ENCODE measurements at regions not wholly inside any gene's neighbourhood (a gene's known extent, or its start where the extent isn't known, plus 50 kb on each side); places are given as distances from the start of the nearest gene placed in this dataset.

DNA sequence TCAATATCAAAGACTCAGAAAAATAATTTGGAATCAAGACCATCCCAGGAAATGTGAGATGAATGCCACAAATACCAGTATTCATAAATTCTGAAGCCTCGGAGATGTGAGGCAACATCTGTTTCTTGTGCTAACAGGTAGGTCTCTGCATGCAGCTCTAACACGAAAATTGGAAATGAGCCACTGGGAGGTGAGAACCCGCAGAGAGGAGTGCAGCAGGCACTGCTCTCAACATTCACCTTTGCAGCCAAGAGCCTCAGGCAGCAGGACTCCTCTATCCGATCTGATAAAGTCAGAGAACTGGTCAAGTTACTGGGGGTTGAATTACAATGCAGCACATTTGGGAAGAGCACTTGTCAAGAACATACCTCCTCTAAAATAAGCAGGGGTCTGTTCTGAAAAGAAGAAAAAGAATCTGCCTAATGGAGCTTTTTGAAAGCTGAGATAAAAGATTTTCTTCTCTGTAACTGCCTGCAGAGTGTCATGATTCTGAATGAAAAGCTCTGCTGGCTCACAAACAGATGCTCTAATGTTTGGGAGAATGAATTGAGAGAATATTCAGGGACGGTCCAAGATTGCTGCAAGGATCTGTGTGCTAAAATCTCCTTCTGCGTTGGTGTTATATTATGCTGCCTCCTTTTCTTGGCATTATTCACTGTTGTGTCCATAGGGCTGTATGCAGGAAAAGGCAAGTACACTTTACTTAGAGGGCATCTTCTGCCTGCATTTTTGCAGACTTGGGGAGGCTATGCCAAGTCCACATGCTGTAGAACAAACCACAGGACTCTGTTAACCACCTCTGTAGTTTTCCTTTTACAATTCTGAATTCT, 209.6 kb upstream of the KRR1 start:
- no peak for DNase-seq

GRCh38 chr12:75717902-75718301, 206.5 kb upstream of the KRR1 start:
- no peak for DNase-seq

DNA sequence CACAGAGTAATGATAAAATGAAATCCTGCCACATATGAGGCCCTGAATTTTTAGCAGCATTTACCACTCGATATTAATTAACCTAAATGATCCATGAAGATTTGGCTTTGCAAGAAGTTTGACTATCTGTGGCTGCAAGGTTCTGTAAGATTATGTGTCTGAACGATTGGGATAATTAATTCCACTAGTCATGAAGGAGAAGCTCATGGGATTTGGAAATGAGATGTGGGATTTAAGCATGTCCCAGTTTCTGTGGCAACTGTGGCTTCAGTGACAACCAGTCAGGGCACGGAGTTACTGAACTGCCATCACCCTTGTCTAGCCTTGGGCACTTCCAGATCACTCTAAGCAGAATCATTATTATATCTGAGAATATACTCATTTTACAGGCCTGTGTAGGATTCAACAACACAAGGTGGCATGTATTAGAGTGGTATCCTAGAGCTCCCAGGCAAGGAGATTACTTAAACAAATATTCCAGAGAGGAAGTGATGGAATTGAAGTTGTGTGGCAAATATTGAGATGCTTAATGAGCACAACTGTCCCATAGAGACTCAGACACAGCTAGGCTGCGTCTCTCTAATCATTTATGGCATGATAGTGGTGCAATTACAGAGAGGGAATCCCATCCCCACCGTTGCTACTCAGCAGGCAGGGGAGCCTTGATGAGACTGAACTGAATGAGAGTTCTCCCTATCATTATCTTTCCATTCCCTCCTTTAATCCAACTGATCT, 205.0 kb upstream of the KRR1 start:
- DNase-seq = no peak

- DNase-seq = no peak
These were observed 204.3 kb upstream of the KRR1 start for GRCh38 chr12:75715682-75716081.

DNA sequence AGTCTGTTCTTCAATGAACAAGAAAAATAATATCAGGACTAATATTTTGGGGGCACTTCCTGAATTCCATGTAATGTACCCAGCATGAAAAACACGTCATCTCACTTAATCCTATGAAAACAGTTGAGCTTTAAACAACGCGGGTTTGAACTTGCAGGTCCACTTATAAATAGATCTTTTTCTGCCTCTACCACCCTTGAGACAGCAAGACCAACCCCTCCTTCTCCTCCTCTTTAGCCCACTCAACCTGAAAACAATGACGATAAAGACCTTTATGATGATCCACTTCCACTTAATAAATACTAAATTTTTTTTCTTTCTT, 203.9 kb upstream of the KRR1 start:
- no peak for DNase-seq

GRCh38 chr12:75714462-75715322, 203.3 kb upstream of the KRR1 start:
- DNase-seq = no peak

DNA sequence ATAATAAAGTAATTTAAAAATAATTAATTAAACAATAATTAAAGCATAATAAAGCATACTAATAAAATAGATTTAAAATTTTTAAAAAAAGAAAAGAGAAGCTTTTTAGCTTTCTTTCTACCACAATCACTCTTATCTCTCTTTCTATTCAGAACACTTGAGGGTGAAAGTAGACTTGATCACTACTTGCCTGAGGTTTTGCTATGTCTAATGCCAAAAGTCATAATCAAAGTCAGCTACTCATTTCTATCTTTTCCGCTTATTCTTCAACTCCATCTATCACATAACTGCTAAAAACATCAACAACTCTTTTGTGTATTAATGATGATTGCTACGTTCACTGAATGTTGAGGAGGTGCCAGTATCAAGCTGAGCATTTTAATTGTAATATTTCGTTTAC, 202.0 kb upstream of the KRR1 start:
- no peak for DNase-seq

DNA sequence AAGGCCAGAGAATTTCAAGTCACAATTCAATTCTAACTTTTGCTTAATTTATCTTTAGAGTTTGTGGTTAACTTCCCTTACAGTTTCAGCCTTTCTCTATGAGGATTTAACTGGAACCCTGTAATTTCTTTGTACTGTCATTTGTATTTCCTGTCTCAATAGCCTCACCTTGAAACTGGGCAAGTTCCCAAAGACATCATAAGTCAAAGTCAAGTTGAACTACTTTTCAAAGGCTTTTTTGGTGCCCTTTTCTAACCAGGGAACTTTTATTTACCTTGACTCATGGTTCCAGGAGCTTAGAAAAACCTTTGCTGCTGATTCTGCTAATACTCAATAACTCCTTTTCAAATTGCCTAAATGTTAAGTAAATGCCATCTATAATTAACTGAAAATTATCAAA, 200.8 kb upstream of the KRR1 start:
- no peak for DNase-seq

DNA sequence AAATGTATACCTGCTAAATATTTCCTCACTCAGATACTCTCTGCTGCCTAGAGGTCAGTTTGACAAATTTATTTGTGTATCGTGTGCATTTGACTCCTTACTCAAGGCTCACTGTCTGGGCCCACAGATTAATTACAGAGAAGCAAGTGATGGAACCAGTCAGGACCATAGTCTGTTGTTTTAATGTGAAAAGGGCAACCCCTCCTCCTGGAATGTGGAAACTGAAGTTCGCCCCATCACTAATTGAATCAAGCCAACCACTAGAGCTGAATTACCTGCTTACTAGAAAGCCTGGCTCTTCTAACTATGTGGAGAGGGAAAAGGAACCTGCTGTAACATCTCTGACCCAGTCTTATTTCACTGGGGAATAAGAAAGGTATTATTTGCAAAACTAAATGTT, 199.9 kb upstream of the KRR1 start:
- DNase-seq = no peak

DNA sequence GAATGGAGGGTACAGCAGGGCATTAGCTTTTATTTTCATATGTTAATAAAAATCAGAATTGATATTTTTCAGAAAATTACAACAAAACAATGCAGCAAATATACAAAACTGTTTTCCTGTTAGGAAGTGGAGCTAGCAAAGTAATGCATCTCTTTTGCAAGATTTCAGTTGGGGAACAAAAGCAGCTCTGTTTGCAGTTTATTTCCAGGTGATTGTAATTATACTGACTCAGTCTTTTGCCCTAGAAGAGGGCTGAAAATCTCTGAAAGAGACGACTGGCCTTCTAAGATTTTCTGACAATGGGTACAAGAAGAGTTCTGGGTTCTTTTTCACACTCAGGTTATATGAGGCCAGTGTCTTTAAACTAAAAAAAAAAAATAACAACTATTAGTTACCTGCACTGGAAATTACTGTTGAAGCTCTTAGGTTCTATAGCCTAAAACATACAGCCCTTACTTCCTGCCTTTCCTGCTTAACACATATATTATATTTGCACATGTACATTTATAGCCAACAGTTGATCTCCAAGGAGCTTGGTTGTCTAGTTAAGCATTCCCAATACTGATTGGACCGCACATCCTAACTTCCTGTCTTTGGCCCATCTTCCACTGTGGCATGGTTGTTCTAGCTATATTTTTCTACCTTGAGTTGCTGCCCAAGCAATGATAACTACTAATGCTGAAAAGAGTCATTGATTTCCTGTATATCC, 199.1 kb upstream of the KRR1 start:
- DNase-seq = no peak

GRCh38 chr12:75709503-75709902, 198.1 kb upstream of the KRR1 start:
- DNase-seq = no peak

DNA sequence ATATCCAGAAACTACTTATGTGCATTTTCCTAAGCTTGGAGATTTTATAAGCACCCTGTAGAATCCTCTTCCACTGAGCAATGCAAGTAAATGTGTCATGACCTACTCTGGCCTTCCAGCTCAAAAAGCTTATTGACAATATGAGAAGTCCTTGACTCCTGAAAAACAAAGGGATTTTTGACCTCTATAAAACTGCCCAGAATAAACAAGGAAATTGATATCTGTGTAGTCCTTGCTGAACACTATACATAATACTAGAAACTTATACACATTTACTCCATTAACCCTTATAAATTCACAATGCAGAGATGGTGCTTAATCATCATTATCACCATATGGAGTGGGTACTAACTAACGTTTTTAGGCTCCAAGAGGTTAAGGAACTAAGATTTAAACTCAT, 197.4 kb upstream of the KRR1 start:
- no peak for DNase-seq

DNA sequence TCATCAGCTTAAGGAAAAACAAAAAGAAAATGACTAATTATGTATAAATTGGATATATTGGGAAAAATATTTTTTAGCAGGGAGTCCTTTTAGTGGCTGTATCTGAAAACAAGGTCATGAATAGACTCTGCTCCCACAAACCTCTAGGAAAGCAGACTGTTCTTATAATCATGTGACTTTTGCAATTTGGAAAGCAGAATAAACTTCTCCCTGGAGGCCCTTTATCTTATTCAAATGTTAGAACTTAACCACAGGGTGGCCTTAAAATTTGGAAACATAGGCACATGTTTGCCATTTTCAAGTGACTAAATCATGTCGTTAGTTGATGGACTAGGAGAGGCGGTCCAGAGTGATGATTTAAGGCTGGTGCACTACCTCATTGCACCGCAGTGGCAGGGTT, 196.6 kb upstream of the KRR1 start:
- DNase-seq = no peak

GRCh38 chr12:75706786-75707605, 195.6 kb upstream of the KRR1 start:
- no peak for DNase-seq

DNA sequence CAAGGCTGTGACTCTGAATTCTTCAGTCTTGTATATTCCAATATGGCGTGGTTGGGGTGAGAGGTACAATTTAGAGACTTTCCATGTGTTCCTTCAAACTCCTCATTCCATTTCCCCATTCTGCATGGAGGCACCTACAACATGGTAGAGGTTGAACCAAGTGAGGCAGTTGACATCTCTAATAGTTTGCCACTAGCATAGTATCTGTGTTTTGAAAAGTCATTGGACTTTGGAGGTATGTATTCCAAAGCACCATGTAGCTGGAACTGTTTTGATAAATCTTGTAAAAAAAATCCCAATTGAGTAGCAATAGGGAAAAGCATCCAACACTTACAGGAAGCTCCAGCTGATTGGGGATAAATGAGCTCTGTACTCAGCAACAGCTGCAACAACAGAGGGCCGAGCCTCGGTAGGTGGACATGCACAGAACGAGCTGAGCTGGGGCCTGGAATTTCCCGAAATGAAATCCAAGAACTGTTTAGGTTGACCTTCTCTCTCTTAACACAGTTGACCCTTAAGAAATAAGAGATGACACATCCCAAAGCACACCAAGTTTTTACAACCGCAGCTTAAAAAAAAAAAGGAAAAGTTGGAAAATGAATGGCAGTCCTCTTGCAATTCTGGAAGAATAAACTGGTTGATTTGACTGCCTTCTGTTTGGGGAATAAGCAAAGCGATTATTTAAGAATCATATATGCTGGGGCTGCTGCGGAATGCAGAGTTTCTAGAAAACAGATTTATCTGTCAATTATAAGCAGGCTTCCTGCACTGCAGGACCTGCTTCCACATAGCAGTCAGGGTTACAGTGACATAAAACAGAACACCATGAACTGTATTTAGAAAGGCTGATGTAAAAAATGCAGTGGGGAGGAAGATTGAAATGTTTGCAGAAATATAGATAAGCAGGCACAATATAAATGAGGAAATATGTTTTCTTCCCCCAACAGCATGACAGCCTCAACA, 194.6 kb upstream of the KRR1 start:
- DNase-seq = no peak

- DNase-seq = no peak
These were observed 193.3 kb upstream of the KRR1 start for GRCh38 chr12:75704664-75705063.

- DNase-seq = no peak
These were observed 192.8 kb upstream of the KRR1 start for GRCh38 chr12:75704208-75704607.

- DNase-seq = no peak
These were observed 191.7 kb upstream of the KRR1 start for GRCh38 chr12:75703131-75703530.

- peak; percentile 17 for DNase-seq
These were observed 191.2 kb upstream of the KRR1 start for GRCh38 chr12:75702477-75703093.

GRCh38 chr12:75701859-75702258, 190.4 kb upstream of the KRR1 start:
- no peak for DNase-seq

All from central memory CD4-positive, alpha-beta T cell (primary cell).